GM18951 (cell line): ENCODE measurements at regions not wholly inside any gene's neighbourhood (a gene's known extent, or its start where the extent isn't known, plus 50 kb on each side); places are given as distances from the start of the nearest gene placed in this dataset.

Source experiments
- POLR2A ChIP-seq: IDR thresholded peaks from 4 replicates; pipeline ENCODE4 v1.6.1; 2011; ENCODE audit warnings: mild to moderate bottlenecking; ENCODE audit not compliant: insufficient read length, insufficient read depth; ENCODE audit errors: extremely low read depth
- in situ Hi-C: fragments of 300-500 bp; cut with MboI; formaldehyde crosslinking; loops from one replicate; pipeline ENCODE4 v1.12.0; 2022; ENCODE audit warnings: low sequenced_read_pairs, mixed read lengths, inconsistent platforms; ENCODE audit not compliant: unreplicated experiment

DNA sequence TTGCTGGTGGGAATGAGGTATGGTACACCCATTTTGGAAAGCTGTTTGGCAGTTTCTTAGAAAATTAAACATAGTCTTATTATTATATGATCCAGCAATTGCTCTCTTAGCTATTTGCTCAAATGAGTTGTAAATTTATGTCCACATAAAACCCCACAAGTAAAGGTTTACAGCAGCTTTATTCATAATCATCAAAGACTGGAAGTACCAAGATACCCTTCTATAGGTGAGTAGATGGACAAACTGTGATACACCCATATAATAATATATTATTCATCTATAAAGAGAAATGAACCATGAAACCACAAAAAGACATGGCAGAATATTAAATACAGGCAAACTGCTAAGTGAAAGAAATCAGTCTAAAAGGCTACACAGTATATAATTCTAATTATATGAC is 344.7 kb upstream of the CDIN1 start:
- no peak for TF ChIP-seq POLR2A
- in situ Hi-C loops: no loop called here

DNA sequence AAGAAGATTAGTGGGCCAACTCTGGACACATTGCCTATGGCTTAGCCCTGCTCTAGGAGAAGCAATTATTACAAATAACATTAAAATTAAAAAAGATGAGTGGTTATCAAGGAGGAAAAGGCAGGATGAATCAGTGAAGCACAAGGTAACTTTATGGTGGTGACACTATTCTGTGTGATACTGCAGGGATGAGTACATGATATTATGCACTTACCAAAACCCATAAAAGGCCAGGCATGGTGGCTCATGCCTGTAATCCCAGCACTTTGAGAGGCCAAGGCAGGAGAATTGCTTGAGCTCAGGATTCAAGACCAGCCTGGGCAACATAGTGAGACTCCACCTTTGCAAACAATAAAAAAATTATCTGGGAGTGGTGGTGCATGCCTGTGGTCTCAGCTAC is 344.3 kb upstream of the CDIN1 start:
- TF ChIP-seq POLR2A: no peak
- in situ Hi-C loops: no loop called here

DNA sequence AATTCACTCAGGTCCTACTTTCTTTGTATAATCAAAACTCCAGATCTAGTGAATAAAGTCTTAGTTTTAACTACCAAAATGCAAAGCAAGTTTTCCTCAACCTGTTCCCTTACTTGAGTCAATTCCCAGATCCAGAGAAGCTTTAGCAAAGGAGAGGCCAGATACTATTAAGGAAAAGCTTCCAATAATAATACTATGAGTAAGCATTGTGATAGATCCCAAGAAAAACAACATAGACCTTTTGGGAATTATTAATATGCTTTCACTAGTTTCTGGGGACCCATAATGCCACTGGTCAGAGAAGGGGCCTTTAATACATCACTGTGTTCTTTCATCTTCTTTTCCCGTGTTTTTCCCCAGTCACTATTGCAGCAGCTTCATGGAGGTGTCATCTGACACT is 339.9 kb upstream of the CDIN1 start:
- in situ Hi-C loops: no loop called here
- no peak for TF ChIP-seq POLR2A

DNA sequence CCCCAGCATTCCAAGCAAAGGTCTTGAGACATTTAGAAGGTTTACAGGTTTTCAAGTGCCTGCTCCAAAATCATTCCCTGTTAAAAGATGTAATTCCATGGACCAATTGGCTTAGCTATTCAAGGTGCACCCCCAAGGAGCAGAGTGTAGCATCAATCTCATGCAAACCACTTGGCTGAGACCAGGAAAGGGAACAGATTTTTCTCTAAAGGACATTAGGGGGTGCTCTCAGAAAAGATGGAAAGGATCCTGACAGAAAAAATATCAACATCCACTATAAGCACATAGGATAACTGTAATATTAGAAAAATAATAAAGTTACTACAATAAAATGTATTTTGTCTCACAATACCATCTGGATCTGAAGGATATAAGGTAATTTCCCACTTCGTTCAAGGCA is 328.0 kb upstream of the CDIN1 start:
- in situ Hi-C loops: no loop called here
- no peak for TF ChIP-seq POLR2A

DNA sequence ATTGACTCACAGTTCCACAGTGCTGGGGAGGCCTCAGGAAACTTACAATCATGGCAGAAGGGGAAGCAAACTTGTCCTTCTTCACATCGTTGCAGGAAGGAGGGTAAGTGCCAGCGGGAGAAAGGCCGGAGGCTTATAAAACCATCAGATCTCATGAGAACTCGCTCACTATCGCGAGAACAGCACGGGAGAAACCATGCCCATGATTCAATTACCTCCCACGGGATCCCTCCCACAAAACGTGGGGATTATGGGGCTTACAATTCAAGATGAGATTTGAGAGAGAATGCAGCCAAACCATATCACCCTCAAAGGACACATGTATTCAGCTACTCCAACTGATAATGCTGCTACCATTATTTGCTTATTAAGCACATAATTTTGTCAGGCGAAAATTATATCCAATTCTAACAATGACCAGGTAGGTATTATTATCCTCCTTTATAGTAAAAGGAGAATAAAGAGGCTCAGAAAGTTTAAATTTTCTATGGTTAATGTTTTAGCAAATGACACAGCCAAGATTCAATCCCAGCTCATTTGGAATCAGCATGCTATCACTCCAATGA is 327.2 kb upstream of the CDIN1 start:
- no peak for TF ChIP-seq POLR2A
- in situ Hi-C loops: no loop called here

DNA sequence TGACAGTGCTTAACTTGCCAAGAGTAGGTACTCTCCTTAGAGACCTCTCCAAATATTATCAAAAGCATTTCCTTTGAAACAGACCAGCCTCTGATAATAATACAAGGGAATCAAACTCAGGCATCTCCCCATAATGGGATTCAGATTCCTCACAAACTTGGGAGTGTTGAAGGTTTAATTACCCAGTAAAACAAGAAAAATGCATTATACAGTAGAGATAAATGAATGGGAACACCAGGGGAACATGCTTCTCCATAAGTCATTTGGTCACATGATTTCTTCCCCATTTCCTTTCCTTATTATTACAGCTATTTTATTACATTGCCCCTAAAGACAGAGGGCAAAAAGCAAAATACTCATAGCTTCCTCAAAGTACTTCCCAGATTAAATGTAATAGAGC is 325.0 kb upstream of the CDIN1 start:
- TF ChIP-seq POLR2A: no peak
- in situ Hi-C loops: no loop called here

DNA sequence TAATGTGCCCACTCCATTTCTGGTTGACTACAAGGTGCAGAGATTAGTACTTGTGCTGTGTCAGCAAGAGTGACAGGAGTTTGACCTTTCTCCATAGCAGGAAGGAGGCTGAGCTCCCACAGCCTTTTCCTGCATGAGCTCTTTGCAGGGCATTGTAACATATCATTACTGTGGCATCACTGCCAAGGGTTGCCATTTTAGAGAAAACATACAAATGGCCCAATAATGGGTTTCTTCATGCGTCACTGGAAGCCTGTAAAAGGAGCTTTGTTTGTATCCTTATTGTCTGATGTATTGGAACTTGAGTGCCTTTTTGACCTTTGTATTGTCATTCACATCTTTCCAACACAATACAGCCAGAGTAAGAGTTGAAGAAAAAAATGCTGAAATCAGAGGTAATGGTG is 323.0 kb upstream of the CDIN1 start:
- no peak for TF ChIP-seq POLR2A
- in situ Hi-C loops: no loop called here

DNA sequence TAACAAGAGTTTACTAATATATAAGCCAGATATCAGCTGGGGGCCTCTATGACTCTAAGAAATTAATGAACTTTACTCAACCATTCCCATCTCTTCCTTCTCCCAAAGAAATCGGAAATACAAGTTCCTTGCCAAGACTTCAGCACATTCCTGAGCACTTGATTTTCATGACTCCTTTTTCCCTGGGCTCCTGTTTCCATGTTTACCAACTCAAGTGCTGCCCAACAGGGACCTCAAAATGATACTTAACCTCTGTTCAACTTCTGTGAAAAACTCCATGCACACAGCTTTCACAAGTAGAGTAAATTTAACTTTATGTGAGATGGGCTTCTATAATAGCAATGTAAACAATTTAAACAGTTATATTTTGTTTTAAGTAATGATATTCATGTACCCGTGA is 315.8 kb upstream of the CDIN1 start:
- in situ Hi-C loops: no loop called here
- no peak for TF ChIP-seq POLR2A

DNA sequence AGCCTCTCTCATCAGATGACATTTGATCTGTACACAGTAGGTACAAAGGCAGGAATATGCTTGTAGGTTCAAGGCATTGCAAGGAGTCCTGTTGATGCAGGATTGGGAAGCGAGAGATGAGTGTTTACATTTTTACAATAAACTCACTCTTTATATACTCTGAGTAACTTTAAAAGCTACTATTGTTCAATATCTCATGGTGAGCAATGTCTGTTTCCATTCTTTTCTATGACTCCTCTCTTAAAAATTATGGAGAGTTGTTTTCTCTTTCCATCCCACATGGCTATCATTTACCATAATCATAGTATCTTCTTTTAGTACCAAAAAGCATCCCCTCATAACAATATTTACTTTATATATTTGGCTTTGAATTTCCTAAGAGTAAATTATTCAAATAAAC is 314.0 kb upstream of the CDIN1 start:
- in situ Hi-C loops: no loop called here
- no peak for TF ChIP-seq POLR2A

DNA sequence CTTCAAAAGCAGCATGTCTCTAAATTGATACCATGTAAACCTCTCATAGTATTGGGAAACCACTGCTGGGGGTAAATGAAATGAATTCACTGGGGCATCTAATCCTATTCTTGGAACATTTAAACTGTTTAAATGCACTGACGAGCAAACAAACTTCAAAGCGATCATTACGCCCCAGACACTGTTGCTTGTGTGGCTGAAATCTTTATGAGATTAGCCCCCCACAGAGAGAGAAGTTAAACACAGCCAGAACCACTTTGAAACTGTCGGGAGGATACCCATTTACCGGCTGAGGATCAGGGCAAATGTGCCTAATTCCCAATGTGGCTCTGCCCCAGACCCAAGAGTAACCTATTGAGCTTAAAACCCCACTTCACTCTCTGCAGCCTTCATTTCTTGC is 308.4 kb upstream of the CDIN1 start:
- in situ Hi-C loops: no loop called here
- no peak for TF ChIP-seq POLR2A

DNA sequence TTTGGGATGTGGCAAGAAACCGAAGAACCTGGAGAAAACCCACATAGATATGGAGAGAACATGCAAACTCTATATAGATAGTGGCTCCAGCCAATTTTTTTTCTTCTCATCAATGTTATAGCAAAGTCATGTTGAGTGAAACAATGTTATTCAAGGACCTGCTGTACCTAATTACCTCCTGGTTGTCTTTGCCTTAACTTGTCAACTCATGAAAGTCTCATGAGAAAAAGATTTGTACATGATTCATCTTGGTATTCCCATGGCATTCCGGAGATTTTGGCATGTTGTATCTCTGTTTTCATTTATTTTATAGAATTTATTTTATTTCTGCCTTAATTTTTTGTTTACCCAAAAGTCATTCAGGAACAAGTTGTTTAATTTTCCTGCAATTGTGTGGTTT is 303.8 kb upstream of the CDIN1 start:
- in situ Hi-C loops: no loop called here
- no peak for TF ChIP-seq POLR2A

DNA sequence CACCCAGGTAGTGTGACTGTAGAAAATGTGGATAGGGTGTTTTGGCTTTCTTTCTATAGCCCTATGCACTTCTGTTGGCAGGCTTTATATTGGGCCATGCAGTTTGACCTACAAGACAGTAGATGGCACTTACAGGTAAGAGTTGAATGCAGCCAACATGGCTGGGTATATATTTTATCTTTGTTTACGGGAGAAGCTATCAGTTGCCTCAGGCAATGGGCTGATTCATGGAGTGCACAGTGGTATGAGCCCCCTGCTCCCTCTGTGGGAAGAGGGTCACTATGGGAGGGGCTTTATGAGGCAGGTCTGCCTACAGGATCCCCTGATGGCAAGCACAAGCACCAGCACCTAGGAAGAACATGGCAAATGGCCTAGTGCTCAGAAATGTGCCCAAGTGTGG is 301.2 kb upstream of the CDIN1 start:
- in situ Hi-C loops: no loop called here
- no peak for TF ChIP-seq POLR2A

DNA sequence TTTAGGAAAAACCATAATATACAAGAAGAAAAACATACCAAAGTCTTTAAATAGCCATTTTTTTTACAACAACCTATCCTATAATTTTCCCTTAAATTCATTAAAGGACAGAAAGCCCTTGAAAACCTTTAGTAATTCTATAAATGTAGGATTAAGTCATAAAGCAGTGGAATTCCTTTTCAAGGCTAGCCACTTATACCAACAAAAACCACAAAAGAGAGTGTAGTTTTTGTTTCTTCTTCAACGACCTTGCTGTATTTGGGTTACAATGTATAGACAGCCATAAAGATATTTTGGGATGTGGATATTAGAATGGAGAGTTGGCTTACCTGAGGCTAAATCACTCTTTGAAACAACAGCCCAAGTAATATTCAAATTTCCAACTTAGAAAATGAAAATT is 296.6 kb upstream of the CDIN1 start:
- in situ Hi-C loops: no loop called here
- no peak for TF ChIP-seq POLR2A

DNA sequence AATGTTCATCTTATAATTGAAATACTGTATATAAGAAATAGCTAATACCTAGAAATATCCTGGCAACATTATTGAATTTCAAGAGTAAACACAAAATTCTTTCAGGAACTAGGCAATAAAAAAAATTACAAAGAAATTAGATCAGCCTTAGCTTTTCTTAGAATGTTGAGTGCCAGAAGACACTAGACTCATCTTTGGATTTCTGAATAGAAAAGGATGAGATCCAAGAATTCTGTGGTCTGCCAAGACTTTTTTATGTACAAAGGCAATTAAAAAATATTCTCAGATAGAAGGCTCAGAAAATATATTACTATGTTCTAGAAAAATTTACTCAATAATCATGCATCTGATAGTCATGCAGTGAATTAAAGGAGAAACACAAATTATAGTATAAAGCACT is 294.5 kb upstream of the CDIN1 start:
- in situ Hi-C loops: no loop called here
- TF ChIP-seq POLR2A: no peak

DNA sequence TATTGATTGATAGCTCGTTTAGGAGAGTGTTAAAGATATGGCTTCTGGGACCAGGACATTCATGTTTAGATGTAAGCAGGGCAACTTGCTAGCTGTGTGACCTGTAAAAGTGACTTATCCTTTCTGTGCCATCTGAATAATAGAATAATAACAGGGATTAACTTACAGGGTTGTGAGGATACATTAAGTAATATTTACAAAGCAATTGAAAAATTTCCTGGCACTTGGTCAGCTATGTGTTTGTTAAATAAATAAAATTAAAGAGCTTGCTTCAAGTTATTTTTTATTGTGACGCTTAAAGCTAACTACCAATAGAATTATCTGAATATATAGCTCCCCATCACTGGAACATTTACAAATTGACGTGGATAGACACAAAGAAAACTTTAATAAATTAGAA is 287.9 kb upstream of the CDIN1 start:
- no peak for TF ChIP-seq POLR2A
- in situ Hi-C loops: no loop called here
